NT2/D1 (cell line): ENCODE measurements at regions not wholly inside any gene's neighbourhood (a gene's known extent, or its start where the extent isn't known, plus 50 kb on each side); places are given as distances from the start of the nearest gene placed in this dataset.

Source experiments
- DNase-seq: peaks from one replicate; pipeline ENCODE4 v3.0.0-alpha.2; 2011; ENCODE audit warnings: low read depth, low spot score
- H3K27me3 ChIP-seq: 2 replicates; pipeline ENCODE4 v1.6.0; 2011; ENCODE audit warnings: mild to moderate bottlenecking; ENCODE audit not compliant: insufficient read length, insufficient read depth
- H3K36me3 ChIP-seq: 2 replicates; pipeline ENCODE4 v1.6.1; 2011; ENCODE audit warnings: mild to moderate bottlenecking, low read length, mixed read lengths; ENCODE audit not compliant: insufficient read depth, insufficient read length
- H3K4me1 ChIP-seq: 2 replicates; pipeline ENCODE4 v1.5.1; 2011; ENCODE audit not compliant: insufficient read depth, insufficient read length
- H3K4me3 ChIP-seq: 2 replicates; pipeline ENCODE4 v1.5.1; 2011; ENCODE audit warnings: low read depth; ENCODE audit not compliant: insufficient read length
- H3K9ac ChIP-seq: 2 replicates; pipeline ENCODE4 v1.6.0; 2011; ENCODE audit warnings: low read depth; ENCODE audit not compliant: insufficient read length
- H3K9me3 ChIP-seq: 2 replicates; pipeline ENCODE4 v1.5.1; 2011; ENCODE audit warnings: mild to moderate bottlenecking, low read length; ENCODE audit not compliant: insufficient read depth
- SUZ12 ChIP-seq: IDR thresholded peaks from 2 replicates; pipeline ENCODE4 v1.6.1; 2011; ENCODE audit not compliant: insufficient read length, insufficient read depth; ENCODE audit errors: extremely low read depth
- YY1 ChIP-seq: IDR thresholded peaks from 2 replicates; pipeline ENCODE4 v1.6.1; 2011; ENCODE audit not compliant: insufficient read length, insufficient read depth
- ZNF274 ChIP-seq: IDR thresholded peaks from 2 replicates; pipeline ENCODE4 v1.6.1; 2011; ENCODE audit warnings: mild to moderate bottlenecking, low read depth, low read length

DNA sequence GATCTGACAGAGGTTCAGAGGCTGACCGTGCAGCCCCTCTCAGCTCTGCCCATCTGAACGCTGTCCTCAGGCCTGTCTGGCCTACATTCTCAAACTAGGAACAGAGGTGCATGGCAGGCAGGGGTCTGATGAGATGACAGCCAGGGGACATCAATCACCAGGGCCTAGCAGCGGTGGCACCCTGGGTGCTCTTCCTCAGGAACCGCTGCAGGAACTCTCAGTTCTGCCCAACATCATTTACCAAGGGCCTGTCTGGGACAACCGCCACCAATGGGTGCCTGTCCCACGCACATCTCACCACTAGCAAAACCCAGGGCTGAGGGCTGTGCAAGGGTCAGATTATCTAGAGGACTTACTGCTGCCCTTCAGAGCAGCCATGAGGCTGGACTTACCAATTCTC lies 245.7 kb downstream of the TOMM20 start:
- no peak for DNase-seq
- Histone ChIP-seq H3K9ac (no peak overlapping the region), H3K9me3 (no peaks in the 10 kb centered on the region), H3K4me1 (no peaks in the 10 kb centered on the region), H3K4me3 (no peak overlapping the region), H3K27me3 (no peaks in the 10 kb centered on the region), H3K36me3 (no peaks in the 10 kb centered on the region)
- TF ChIP-seq SUZ12 (no peak), ZNF274 (no peak), YY1 (no peak)

- TF ChIP-seq YY1 (no peak), ZNF274 (no peak), SUZ12 (no peak)
- Histone ChIP-seq H3K4me1 (no peaks in the 10 kb centered on the region), H3K27me3 (no peaks in the 10 kb centered on the region), H3K9me3 (no peaks in the 10 kb centered on the region), H3K9ac (no peak overlapping the region), H3K4me3 (no peak overlapping the region), H3K36me3 (no peaks in the 10 kb centered on the region)
- no peak for DNase-seq
Observed at GRCh38 chr1:234881893-234882771, 246.5 kb downstream of the TOMM20 start.

- Histone ChIP-seq H3K4me1 (no peaks in the 10 kb centered on the region), H3K4me3 (no peak overlapping the region), H3K9me3 (no peaks in the 10 kb centered on the region), H3K36me3 (no peaks in the 10 kb centered on the region), H3K9ac (no peak overlapping the region), H3K27me3 (no peaks in the 10 kb centered on the region)
- DNase-seq: no peak
- TF ChIP-seq ZNF274: no peak
- no peak for TF ChIP-seq YY1
- no peak for TF ChIP-seq SUZ12
Observed at GRCh38 chr1:234879147-234880080, 249.2 kb downstream of the TOMM20 start.

- DNase-seq: no peak
- Histone ChIP-seq H3K27me3 (no peaks in the 10 kb centered on the region), H3K4me1 (no peaks in the 10 kb centered on the region), H3K9me3 (no peaks in the 10 kb centered on the region), H3K9ac (no peak overlapping the region), H3K4me3 (no peak overlapping the region), H3K36me3 (no peaks in the 10 kb centered on the region)
- no peak for TF ChIP-seq SUZ12
- no peak for TF ChIP-seq YY1
- no peak for TF ChIP-seq ZNF274
Observed at GRCh38 chr1:234878288-234878687, 250.3 kb downstream of the TOMM20 start.

GRCh38 chr1:234877761-234878160 lies 250.9 kb downstream of the TOMM20 start:
- no peak overlapping the region for H3K9ac ChIP-seq
- no peaks in the 10 kb centered on the region for H3K4me1 ChIP-seq
- no peak overlapping the region for H3K4me3 ChIP-seq
- no peaks in the 10 kb centered on the region for H3K36me3 ChIP-seq
- H3K9me3 ChIP-seq: no peaks in the 10 kb centered on the region
- DNase-seq: no peak
- H3K27me3 ChIP-seq: no peaks in the 10 kb centered on the region
- no peak for TF ChIP-seq YY1
- TF ChIP-seq ZNF274: no peak
- TF ChIP-seq SUZ12: no peak

DNA sequence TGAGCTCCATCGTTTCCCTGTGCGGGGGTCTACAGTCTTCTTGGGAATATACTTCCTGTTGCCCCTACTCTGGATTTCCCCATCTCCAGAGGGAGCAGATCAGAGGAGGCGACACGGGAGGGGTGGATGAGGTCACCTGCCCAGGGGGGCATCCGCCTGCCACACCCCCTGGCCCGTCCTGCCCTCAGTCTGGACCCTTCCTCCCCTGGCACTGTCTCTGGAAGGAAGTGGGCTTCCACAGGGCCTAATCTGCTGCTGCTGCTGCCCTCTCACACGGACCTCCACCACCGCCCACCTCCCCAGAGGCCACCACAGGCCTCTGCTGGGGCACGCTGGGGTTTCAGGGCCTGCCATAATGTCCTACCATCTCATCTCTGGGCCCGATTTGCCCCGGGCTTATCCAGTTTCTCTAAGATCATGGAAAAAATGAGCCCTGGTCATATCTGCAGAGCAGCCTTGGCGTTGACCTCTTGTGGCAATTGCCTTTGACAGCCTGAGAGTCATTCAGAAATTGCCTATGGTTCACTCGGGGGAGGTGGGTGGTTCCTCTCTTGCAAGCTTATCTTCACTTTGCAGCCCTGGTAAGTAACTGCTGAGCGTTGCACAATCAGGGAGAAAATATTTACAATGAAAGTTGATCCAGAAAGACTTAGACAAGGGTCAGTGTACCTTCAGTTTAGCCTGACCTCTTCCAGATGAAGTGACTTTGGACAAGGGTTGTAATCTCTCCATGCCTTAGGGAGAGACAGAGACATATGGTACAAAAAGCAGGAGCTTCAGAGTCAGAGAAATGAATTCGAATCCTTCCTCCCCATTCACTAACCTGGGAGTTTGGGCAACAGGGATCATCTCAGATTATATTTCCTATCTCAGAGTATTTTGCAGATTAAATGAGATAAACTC lies 252.4 kb downstream of the TOMM20 start:
- DNase-seq: no peak
- H3K4me3 ChIP-seq: no peak overlapping the region

More for the DNA sequence above, 252.4 kb downstream of the TOMM20 start:
- no peaks in the 10 kb centered on the region for H3K36me3 ChIP-seq
- H3K9ac ChIP-seq: no peak overlapping the region
- peaks cover 4% of the 10 kb centered on the region for H3K4me1 ChIP-seq
- no peaks in the 10 kb centered on the region for H3K27me3 ChIP-seq
- H3K9me3 ChIP-seq: no peaks in the 10 kb centered on the region
- TF ChIP-seq ZNF274: no peak
- TF ChIP-seq SUZ12: no peak
- no peak for TF ChIP-seq YY1
